Upper lobe of left lung (tissue), 4 donors: ENCODE measurements at regions not wholly inside any gene's neighbourhood (a gene's known extent, or its start where the extent isn't known, plus 50 kb on each side); places are given as distances from the start of the nearest gene placed in this dataset.

ENCODE experiments used
- EP300 ChIP-seq, 4 donors: sonication (generic); formaldehyde crosslinking; IDR thresholded peaks; one replicate each; pipeline ENCODE4 v1.5.1; 2017; ENCODE audit warnings: antibody characterized with exemption in 4 of 4, control low read depth in 2 of 4
- POLR2A ChIP-seq, 4 donors: fragments of 450-650 bp; IDR thresholded peaks; one replicate each; pipeline ENCODE4 v1.5.1; 2016 to 2017; ENCODE audit warnings: antibody characterized with exemption in 4 of 4, mild to moderate bottlenecking in 2 of 4
- POLR2AphosphoS5 ChIP-seq, 2 donors: sonication (generic); formaldehyde crosslinking; IDR thresholded peaks; one replicate each; pipeline ENCODE4 v1.5.1; 2017; ENCODE audit warnings: antibody characterized with exemption in 2 of 2
- TF ChIP-seq, protein P1 (sequence below), 6 experiments: fragments of 450-650 bp in 4 of 6; fragments of 200-600 bp in 2 of 6; sonication (generic) in 2 of 6; IDR thresholded peaks; one replicate each; pipeline ENCODE4 v1.5.1; 2016 to 2019; ENCODE audit warnings: antibody characterized with exemption in 6 of 6

DNA sequence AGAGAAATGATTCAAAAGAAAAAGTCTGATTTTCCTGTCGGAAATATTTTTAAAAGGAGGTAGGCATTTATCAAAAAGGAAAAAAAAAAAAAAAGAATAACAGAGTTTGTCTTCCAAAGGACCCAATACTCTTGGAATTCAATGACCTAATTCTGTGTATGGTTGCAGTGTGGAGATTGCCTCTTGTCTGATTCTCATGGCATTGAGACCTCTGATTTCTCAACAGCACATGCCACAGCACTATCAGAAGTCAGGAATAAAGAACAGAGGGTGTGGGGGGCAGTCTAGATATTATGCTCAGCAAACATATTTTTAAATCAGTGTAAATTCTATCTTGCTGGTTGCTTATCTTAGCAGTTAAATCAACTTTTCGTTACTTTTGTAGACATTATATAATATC, 81.3 kb upstream of the SOX9 start:
- TF ChIP-seq POLR2A (IDR thresholded peaks at IDR 0.05) (no peak), POLR2AphosphoS5 (IDR thresholded peaks at IDR 0.05) (no peak), EP300 (IDR thresholded peaks at IDR 0.05) (no peak)
- TF ChIP-seq, protein P1, sequence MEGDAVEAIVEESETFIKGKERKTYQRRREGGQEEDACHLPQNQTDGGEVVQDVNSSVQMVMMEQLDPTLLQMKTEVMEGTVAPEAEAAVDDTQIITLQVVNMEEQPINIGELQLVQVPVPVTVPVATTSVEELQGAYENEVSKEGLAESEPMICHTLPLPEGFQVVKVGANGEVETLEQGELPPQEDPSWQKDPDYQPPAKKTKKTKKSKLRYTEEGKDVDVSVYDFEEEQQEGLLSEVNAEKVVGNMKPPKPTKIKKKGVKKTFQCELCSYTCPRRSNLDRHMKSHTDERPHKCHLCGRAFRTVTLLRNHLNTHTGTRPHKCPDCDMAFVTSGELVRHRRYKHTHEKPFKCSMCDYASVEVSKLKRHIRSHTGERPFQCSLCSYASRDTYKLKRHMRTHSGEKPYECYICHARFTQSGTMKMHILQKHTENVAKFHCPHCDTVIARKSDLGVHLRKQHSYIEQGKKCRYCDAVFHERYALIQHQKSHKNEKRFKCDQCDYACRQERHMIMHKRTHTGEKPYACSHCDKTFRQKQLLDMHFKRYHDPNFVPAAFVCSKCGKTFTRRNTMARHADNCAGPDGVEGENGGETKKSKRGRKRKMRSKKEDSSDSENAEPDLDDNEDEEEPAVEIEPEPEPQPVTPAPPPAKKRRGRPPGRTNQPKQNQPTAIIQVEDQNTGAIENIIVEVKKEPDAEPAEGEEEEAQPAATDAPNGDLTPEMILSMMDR (IDR thresholded peaks at IDR 0.05), result no peak
